KBM-7 (cell line): ENCODE measurements at regions not wholly inside any gene's neighbourhood (a gene's known extent, or its start where the extent isn't known, plus 50 kb on each side); places are given as distances from the start of the nearest gene placed in this dataset.

Source experiments
- DNase-seq: peaks from one replicate; pipeline ENCODE4 v3.0.0-alpha.2; 2015
- in situ Hi-C: fragments of 300-500 bp; cut with MboI; formaldehyde crosslinking; loops from 2 replicates; pipeline ENCODE4 v1.14.3; 2020; ENCODE audit warnings: low sequenced_read_pairs, low pct_unique_long_range_greater_than_20kb, mixed read lengths

DNA sequence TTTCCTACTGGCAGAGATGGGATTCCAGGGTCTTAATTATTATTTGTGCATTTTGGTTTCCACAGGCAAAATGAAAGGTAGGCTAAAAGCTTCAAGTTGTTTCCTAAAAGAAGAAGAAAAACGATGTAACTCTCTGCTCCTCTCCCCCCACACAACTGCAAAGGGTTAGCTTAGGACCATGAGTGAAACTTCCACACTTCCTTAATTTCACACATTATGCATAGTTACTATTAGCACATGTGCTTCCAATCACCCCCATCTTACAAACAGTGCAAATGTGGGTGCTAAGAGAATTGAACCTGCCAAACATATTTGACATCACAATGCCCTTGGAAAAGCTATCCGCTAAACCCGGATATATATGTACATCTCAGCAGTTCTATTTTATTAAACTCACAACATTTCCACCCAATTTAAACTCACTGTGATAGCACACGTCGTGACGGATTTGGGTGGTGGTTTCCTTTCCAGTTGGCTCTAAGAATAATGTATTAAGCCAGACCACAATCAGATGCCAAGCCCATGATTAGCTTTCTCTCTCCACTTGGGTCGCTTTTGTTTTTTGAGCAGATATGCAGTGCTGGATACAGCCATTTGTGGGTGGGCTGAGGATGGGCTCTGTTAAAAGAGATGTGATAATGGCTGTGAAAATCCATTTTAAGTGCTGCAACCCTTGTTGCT is 245.0 kb upstream of the POU2AF2 start:
- in situ Hi-C loops, result no loop called here

GRCh38 chr11:110992481-110992880 is 253.0 kb upstream of the POU2AF2 start:
- DNase-seq, result no peak
- in situ Hi-C loops, result no loop called here

More for the DNA sequence above, 245.0 kb upstream of the POU2AF2 start:
- DNase-seq, result no peak

DNA sequence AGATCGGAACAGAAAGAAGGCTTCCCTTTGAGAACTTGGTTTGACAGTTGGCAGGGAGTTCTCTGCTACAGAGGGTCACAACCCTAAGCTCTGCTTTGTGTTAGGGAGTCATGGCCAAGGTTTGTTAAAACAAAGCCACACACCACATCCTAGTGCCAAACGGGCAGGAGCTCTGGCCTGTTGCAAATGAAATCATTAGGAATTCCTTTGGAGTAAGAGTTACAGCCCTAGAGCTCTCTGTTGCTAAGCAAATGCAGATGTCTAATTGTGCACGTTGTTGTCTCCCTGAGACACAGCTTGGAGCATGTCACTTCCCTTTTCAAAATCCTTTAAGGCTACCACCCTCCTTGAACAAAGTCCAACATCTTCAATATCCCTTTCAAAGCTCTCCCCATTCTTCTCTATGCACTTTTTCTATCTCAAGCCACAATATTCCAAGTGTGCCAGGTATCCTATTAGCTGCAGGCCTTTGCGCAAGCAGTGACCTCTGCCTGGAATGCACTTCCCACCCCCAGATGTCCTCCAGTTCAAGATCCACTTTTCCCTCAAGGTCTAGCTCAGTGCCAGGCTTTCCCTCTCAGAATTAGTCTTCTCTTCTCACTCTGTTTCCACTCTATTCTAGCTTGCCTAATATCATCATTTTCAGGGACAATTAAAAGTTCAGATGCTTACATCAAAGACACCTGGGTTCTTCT is 253.7 kb upstream of the POU2AF2 start:
- in situ Hi-C loops, result no loop called here
- DNase-seq, result no peak

- no peak for DNase-seq
- in situ Hi-C loops, result no loop called here
These were observed 255.2 kb upstream of the POU2AF2 start for GRCh38 chr11:110990311-110990710.

DNA sequence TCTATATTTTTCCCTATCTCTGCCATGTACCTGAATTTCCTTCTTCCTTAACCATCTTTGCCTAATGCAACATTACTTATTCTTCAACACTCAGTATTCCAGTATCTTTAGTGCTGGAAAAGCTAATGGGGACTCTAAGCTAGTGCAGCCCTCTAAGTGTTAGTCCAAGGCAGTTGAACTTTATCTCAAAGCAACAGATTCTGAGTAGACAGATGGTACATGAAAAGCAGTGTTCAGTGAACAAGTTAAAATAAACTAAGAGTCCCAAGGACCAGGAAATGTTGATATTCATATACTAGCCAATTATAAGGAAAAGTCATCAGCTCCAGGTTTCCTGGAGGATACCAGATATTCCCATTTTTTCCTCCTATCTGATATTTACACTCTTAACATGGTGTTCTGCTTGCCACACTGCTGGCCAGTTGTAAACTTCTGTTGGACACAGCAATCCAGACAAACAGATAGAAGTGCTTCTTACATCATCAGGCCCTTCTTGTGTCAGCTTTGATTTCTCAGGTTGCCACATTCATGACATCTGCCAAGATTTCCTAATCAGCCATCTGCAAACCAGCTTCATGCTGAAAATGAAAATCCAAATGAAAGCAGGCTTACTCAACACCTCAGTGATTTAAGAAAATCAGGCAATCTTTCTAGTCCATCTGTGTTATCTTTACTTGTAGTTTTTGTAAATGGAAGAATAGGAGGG is 255.9 kb upstream of the POU2AF2 start:
- DNase-seq, result no peak
- in situ Hi-C loops, result no loop called here

DNA sequence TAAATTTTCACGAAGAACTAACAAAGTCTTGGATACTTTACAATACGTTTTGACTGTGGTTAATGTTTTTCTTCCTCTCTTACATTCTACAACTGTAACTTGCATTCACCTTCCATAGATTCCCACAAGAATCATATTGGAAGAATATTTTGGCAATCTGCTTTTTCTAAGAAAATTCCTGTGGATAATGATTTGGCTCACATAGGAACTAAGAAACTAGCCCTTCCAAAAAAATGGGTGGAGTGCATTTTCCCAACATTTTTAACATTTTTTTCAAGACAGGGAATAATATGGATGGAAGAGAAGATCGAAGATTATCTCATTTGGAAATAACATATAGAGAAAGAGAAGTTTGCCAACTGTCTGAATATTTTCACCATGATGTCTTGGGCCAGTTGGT is 256.9 kb upstream of the POU2AF2 start:
- in situ Hi-C loops, result no loop called here

GRCh38 chr11:110986016-110986415 is 259.5 kb upstream of the POU2AF2 start:
- in situ Hi-C loops, result no loop called here
- no peak for DNase-seq

More for the DNA sequence above, 256.9 kb upstream of the POU2AF2 start:
- no peak for DNase-seq

DNA sequence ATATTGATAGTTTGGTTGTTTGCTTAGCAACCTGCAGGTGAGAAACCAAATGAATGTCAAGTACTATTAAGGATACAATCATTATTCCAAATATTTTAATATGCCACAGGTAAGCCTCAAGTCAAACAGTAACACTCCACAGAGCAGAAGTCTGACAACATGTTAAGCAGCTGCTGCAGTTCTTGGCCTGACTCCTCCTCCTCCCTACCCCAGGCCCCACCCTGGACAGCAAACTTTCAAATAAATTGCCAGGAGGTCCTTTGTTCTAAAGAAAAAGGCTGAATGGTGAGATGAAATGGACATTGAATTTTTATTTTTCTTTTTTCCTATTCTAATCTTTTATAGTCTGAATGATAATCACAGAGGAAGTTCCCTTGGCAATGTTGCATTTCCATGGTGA is 260.0 kb upstream of the POU2AF2 start:
- in situ Hi-C loops, result no loop called here
- no peak for DNase-seq

DNA sequence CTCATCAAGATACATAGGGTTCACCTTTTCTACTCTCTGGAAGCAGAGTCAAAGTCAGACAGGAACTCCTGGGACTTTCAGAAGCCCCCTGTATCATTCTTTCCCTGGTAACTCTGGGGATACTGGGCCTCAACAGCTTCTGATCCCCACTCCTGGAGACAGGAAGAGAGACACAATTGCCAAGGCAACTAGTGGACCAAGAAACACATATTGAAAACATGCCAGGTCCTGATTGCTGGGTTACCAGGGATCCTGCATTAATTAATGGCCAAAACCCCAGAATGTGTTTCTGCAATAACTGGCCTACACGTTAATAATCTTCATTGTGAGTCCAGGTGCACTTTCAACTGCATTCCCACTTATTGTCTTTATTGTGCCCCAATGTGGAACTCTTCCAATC is 260.8 kb upstream of the POU2AF2 start:
- DNase-seq, result no peak
- in situ Hi-C loops, result no loop called here

GRCh38 chr11:110984147-110984546 is 261.4 kb upstream of the POU2AF2 start:
- in situ Hi-C loops, result no loop called here
- no peak for DNase-seq

- in situ Hi-C loops, result no loop called here
These were observed 263.3 kb upstream of the POU2AF2 start for GRCh38 chr11:110982214-110982613.

DNA sequence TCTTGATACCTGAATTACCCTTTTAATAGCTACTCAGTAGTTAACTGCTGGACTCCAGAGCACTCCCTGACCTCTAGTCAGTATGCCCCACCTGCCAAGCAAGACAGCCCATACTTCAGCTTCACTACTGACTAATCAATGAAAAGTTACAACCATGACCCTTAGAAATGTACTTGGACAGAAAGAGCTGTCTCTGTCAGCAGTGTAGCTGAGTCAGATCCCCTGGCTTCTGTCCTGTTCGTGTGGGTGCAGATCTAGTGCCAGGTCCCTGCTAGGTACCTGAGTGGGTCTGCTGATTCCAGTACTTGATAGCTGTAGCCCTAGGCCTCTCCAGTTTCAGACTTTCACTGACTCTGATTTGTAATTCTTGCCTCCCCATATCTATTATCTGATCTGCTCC is 265.8 kb upstream of the POU2AF2 start:
- DNase-seq, result no peak
- in situ Hi-C loops, result no loop called here

More at GRCh38 chr11:110982214-110982613, 263.3 kb upstream of the POU2AF2 start:
- no peak for DNase-seq

- DNase-seq, result no peak
- in situ Hi-C loops, result no loop called here
These were observed 265.4 kb upstream of the ARHGAP20 start for GRCh38 chr11:110977661-110978060.

DNA sequence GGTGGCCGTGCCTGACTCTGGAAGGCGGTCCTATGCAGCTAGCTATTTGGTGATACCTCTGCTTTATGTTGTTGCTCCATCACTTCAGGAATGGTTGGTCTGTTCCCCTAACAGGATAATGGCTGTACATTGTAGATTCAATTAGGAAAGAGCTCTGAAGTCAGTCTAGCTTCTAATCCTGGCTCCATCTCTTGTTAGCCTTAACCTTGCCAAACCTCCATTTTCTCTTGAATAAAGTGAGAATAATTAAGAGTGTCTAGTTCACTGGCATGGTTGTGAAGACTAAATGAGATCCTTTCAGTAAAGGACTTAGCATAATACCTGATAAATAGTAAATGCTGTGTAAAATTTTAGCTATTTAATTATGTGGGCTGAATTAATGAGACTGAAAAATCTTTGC is 262.5 kb upstream of the ARHGAP20 start:
- in situ Hi-C loops, result no loop called here
- DNase-seq, result no peak

- in situ Hi-C loops, result no loop called here
- DNase-seq, result no peak
These were observed 261.3 kb upstream of the ARHGAP20 start for GRCh38 chr11:110973401-110973980.

DNA sequence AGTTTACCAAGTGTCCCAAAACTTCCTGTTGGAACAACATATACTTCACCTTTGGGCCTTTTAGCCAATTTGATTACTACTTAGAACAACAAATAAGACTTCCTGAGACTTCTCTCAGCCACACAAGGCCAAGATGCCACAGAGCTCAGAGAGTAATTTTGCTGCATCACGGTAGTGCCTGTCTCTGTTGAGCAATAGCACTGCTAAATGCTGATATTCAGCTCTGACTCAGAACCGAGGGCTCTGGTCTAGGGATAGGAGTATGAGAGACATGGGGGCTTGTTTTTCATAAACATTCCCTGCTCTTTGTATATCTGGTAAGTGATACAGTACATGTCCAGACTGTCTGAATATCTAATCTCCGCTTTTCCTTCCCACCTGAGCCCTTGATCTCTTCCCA is 260.4 kb upstream of the ARHGAP20 start:
- in situ Hi-C loops, result no loop called here
- DNase-seq, result no peak

DNA sequence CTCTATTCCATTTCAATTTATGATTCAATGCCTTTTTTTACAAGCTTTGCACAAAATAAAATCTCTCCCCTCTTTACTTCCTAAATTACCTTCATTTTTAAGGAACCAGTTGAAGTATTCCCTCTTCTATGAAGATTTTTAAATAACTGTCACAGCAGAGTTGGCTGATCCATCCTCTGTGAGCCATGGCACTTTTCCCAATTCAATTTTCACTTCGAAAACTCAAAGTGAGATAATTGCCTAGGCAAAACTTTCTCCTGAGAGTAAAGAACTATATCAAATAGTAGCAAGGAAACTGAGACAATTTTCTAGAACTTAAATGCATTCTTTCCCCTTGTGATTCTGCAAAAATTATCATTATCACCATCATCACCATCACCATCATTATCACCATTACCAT is 259.9 kb upstream of the ARHGAP20 start:
- DNase-seq, result no peak
- in situ Hi-C loops, result no loop called here

DNA sequence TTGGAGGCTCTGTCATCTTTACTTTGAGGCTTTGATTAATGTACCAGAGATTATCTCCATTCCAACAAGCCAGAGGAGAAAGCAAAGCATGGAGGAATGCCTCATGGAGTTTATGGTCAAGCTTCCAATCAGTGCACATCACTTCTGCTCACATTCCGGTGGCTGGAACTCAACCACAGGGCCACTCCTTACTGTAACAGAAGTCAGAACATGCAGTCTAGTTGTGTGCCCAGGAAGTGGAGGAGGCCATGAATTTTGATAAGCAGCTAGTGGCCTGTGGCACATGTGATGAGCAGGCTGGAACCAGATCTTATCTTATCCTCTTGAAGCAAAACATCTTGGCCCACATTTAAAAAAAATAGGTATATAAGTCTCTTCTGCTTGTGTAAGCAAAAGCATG is 258.9 kb upstream of the ARHGAP20 start:
- in situ Hi-C loops, result no loop called here
- no peak for DNase-seq

GRCh38 chr11:110968348-110969062 is 256.3 kb upstream of the ARHGAP20 start:
- in situ Hi-C loops, result no loop called here
- no peak for DNase-seq
